MG63 (cell line): ENCODE measurements at regions not wholly inside any gene's neighbourhood (a gene's known extent, or its start where the extent isn't known, plus 50 kb on each side); places are given as distances from the start of the nearest gene placed in this dataset.
"Not testable (repeated sequence)": the region's sequence is repeated elsewhere in the genome, so short reads cannot be mapped to it uniquely, and the experiment has no call there.

Source experiments
- DNase-seq: peaks from one replicate; pipeline ENCODE4 v3.0.0-alpha.2; 2020
- H3K27me3 ChIP-seq: fragments of 250-450 bp; sonication (Bioruptor Pico); 2 replicates; pipeline ENCODE4 v1.5.1; 2020; ENCODE audit warnings: mild to moderate bottlenecking, moderate library complexity
- H3K36me3 ChIP-seq: fragments of 250-450 bp; sonication (Bioruptor Pico); 2 replicates; pipeline ENCODE4 v1.5.1; 2020; ENCODE audit warnings: mild to moderate bottlenecking, moderate library complexity
- H3K4me3 ChIP-seq: fragments of 250-450 bp; sonication (Bioruptor Pico); 2 replicates; pipeline ENCODE4 v1.5.1; 2020; ENCODE audit warnings: mild to moderate bottlenecking, moderate library complexity
- H3K9me3 ChIP-seq: fragments of 250-450 bp; sonication (Bioruptor Pico); 2 replicates; pipeline ENCODE4 v1.5.1; 2020; ENCODE audit warnings: mild to moderate bottlenecking, moderate library complexity

DNA sequence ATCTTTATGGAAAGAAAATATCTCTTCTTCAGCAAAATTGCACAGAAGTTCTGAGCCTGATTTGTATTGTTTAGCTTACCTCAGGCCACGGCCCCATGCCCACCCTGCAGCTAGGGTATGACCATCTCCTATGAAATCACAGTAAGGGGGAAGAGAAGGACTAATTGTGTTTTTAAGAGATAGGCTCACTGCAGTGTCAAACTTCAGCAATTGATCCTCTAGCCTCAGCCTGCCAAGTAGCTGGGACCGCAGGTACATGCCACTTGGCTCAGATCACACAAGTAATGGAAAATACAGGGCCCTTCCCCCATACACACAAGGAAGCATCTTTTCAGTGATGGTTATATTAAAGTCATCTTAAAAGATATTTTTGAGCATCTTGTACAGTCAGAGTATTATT, 60.0 kb downstream of the DMAC1 start:
- H3K4me3 ChIP-seq = no peak overlapping the region
- no peaks in the 10 kb centered on the region for H3K36me3 ChIP-seq
- no peaks in the 10 kb centered on the region for H3K9me3 ChIP-seq
- no peaks in the 10 kb centered on the region for H3K27me3 ChIP-seq
- no peak for DNase-seq

DNA sequence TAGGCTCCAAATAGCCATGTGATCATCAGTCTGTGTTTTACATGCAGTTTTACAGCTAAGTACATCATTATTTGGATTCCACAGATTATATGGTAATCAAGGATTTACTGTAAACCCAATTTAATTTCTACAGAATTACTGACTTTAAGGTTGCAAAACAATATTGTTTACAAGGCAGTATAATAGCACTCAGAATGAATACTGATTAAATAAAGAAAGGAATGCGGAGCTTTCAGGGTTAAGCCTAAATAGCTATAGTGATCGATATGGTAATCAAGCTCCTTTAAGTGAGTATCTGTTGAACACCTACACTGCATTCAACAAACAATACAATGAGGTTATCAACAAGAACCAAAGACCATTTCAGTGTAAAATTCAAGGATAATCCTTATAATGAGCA, 64.3 kb downstream of the DMAC1 start:
- DNase-seq = no peak
- Histone ChIP-seq H3K36me3 (no peaks in the 10 kb centered on the region), H3K4me3 (no peak overlapping the region), H3K27me3 (no peaks in the 10 kb centered on the region), H3K9me3 (no peaks in the 10 kb centered on the region)

DNA sequence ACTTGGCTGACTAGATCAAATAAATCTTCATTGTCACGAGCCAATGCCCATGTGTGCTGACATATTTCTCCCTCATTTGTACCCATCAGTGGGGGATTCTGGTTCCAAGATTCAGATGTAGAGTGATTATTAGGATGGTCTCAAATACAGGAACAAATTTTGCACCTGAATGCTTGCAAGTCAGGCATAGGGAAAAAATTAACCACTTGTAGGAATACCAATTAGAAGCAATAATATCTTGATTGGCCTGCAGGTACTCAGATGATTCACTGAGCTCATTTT, 69.5 kb downstream of the DMAC1 start:
- Histone ChIP-seq H3K36me3 (no peaks in the 10 kb centered on the region), H3K9me3 (no peaks in the 10 kb centered on the region), H3K27me3 (no peaks in the 10 kb centered on the region), H3K4me3 (no peak overlapping the region)
- DNase-seq = no peak

DNA sequence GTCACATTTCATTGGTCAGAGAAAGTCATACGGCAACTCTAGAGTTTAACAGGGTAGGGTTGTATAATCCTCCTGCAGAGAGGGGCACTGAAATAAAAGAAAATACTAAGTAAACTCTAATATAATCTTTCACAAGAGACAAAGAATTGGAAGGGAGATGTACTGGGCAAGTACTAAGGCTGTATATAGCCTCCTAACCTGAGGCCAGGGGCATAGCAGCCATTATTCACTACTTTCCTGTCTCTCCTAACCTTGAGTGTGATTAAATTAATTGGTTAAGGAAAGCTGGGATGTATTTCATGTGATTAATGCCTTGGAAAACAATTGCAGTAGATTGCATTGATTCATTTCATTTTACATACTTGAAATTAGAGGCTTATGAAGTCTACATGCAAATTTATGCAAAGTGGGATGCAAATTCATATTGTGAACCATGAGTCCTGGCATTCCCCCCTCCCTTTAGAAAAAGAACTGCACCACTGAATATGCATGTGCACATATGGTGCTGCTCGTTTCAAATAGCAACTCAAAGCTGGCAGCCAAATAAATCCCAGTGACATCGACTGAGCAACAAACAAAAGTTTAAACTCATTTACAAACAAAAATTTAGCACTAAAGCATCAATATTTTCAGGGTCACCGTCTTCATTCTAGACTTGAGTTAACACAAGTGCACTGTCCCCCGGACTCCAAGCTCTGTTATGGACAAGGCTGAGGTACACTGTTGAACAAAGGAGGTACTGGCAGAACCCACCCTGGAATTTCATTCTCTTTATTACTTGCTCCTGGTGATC, 70.0 kb downstream of the DMAC1 start:
- no peaks in the 10 kb centered on the region for H3K27me3 ChIP-seq
- H3K9me3 ChIP-seq = no peaks in the 10 kb centered on the region
- no peak for DNase-seq
- H3K36me3 ChIP-seq = no peaks in the 10 kb centered on the region
- H3K4me3 ChIP-seq = no peak overlapping the region

DNA sequence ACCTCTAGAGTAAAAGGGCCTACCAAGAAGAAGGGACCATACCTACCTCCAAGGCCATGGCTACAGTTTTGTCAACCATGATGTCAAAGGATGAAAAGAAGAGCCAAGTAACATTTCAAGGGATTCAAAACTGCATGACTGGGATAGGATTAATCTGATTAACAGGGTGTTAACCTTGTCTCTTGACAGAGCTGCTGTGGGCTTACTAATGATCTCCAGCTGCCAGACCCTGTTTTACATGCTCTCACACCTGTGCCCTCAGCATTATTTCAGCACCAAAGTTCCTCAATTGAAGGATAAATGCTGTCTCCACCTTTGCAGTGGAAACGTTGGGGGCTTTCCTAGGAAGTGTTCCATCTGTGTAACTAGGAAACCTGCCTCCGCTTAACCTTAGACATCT, 78.3 kb downstream of the DMAC1 start:
- DNase-seq = no peak
- Histone ChIP-seq H3K9me3 (no peaks in the 10 kb centered on the region), H3K4me3 (no peak overlapping the region), H3K27me3 (no peaks in the 10 kb centered on the region), H3K36me3 (no peaks in the 10 kb centered on the region)

DNA sequence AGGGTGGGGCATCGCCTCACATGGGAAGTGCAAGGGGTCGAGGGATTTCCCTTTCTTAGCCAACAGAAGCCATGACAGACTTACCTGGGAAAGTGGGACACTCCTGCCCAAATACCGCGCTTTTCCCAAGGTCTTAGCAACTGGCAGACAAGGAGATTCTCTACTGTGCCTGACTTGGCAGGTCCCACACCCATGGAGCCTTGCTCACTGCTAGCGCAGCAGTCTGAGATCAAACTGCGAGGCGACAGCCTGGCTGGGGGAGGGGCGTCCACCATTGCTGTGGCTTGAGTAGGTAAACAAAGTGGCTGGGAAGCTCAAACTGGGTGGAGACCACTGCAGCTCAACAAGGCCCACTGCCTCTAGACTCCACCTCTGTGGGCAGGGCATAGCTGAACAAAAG, 86.5 kb downstream of the DMAC1 start:
- H3K27me3 ChIP-seq, H3K36me3 ChIP-seq, H3K9me3 ChIP-seq, H3K4me3 ChIP-seq, DNase-seq: not testable (repeated sequence)

DNA sequence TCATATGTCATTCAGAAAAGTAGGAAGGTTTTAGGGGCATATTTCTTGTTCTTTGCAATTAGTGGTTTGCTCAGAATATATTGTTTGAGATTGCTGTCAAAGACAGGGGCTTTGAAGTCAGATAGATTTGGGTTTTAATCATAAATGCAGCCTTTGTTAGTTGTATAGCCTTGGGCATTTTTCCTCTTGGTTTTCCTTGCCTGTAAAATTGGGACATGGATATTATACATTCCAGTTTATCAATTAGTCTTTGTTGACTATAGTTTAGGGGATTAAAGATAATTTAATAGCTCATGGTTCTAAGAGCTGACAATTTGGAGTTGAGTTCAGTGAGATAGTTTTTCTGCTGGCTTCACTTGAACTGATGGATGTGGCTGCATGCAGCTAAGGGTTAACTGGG, 88.9 kb downstream of the DMAC1 start:
- no peak for DNase-seq

DNA sequence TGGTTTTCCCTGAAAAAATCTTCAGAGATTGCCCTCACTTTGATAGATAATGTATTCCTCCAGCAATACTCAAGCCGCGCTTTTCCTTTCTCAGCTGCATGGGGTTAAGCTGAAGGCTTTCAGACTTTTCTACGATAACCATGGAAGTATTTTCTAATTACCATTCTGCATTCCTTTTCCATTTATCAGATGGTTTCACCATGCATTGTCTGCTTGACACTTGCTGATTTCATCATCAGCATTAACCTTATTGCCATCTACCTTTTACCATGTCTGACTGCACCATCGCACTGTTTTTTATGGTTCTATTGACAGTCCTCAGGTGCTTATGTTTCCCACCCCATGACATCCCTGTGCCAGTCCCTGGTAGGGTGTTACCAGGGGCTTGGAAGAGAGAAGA, 91.6 kb downstream of the DMAC1 start:
- no peaks in the 10 kb centered on the region for H3K9me3 ChIP-seq
- no peak for DNase-seq
- no peaks in the 10 kb centered on the region for H3K27me3 ChIP-seq
- no peak overlapping the region for H3K4me3 ChIP-seq
- no peaks in the 10 kb centered on the region for H3K36me3 ChIP-seq

More for the DNA sequence above, 88.9 kb downstream of the DMAC1 start:
- Histone ChIP-seq H3K36me3 (no peaks in the 10 kb centered on the region), H3K4me3 (no peak overlapping the region), H3K27me3 (no peaks in the 10 kb centered on the region), H3K9me3 (no peaks in the 10 kb centered on the region)

DNA sequence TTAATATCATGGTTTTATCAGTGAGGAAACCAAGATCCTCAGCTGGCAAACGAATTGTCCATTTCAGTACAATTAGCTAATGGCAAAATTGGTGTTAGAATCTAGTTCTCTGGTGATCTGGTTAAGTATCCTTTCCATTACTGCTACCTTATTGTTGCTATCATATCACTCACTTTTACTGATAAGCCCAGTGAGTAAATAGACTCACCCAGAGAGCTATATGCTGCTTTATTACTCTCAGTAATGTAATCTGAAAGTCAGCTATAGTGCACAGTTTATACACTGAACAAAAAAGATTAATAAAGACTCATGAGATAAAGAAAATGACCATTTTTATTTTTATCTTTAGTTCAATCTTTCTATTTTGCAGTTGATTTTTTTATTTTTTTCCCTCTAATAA, 95.0 kb downstream of the DMAC1 start:
- H3K9me3 ChIP-seq = no peaks in the 10 kb centered on the region
- no peak for DNase-seq

DNA sequence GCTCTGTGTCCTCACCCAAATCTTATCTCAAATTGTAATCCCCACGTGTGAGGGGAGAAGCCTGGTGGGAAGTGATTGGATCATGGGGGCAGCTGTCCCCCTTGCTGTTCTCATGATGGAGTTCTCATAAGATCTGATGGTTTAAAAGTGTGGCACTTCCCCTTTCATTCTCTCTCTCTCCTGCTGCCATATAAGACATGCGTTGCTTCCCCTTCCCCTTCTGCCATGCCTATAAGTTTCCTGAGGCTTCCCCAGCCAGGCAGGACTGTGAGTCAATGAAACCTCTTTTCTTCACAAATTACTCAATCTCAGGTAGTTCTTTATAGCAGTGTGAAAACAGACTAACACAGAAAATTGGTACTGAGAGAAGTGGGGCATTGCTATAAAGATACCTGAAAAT, 107.7 kb downstream of the DMAC1 start:
- no peaks in the 10 kb centered on the region for H3K36me3 ChIP-seq
- no peak overlapping the region for H3K4me3 ChIP-seq
- DNase-seq = no peak
- no peaks in the 10 kb centered on the region for H3K27me3 ChIP-seq
- H3K9me3 ChIP-seq = no peaks in the 10 kb centered on the region

More for the DNA sequence above, 95.0 kb downstream of the DMAC1 start:
- no peaks in the 10 kb centered on the region for H3K36me3 ChIP-seq
- no peaks in the 10 kb centered on the region for H3K27me3 ChIP-seq
- no peak overlapping the region for H3K4me3 ChIP-seq

DNA sequence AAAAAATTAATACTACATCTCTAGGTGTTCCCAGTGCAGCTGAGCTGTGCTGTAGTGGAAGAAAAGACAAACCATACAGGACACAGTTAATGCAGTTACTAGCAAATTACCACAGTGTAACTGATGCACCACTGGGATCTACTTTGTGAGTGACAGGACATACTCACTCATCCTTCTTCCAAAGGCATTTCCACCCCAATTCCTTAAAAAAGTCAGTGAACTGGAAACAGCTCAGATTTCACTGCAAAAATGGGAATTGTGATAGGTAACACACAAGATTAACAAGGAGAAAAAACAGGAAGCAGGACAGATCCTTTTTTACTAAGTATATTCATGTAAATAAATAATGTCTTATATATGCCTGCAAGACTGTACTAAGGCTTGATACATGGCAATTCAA, 109.6 kb downstream of the DMAC1 start:
- no peak for DNase-seq
- H3K9me3 ChIP-seq = no peaks in the 10 kb centered on the region
- no peaks in the 10 kb centered on the region for H3K27me3 ChIP-seq
- H3K36me3 ChIP-seq = no peaks in the 10 kb centered on the region
- no peak overlapping the region for H3K4me3 ChIP-seq

DNA sequence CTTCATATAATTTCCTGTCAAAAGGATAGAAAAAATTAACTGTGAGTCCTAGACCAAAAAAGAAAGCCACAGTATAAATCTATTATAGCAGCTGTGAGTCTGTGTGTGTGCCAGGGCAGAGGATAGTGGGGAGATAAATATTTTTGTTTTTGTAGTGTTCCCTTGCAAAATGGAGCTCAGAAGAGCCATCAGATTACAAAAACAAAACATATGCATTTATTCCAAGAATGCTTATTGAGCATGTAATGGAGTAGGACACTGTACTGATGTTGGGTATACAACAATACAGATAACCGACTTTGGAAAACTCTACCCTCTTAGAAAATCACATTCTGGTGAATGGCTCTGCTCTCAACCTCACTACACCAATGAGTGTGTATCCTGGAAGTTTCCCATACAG, 111.0 kb downstream of the DMAC1 start:
- Histone ChIP-seq H3K27me3 (no peaks in the 10 kb centered on the region), H3K36me3 (no peaks in the 10 kb centered on the region), H3K4me3 (no peak overlapping the region), H3K9me3 (no peaks in the 10 kb centered on the region)
- no peak for DNase-seq

DNA sequence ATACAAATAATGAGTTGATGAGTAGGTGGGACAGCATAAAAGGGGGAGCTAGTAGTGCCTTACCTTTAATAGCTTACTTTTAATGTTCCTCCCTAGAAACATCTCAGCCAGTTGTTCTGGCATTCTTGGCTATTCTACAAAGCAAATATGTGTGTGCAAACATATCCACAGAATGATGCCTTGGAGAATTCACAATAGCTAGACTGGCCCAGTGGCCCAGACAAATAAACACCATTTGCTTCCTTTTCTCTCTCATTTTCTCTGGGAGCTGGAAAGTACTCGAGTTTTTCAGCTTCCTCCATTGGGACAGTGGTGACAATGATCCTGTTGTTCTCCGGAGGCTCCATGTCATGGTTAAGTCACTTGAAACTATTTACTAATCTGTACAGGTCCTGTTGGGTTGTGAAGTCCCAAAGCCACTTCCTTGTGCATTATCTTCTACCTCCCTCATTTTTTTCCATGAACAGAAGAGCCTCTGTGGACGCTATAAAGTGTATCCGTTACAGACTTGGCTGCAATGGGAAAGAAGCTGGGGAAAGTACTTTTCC, 122.9 kb downstream of the DMAC1 start:
- no peaks in the 10 kb centered on the region for H3K9me3 ChIP-seq
- DNase-seq = no peak
- H3K27me3 ChIP-seq = no peaks in the 10 kb centered on the region
- H3K36me3 ChIP-seq = no peaks in the 10 kb centered on the region
- no peak overlapping the region for H3K4me3 ChIP-seq

DNA sequence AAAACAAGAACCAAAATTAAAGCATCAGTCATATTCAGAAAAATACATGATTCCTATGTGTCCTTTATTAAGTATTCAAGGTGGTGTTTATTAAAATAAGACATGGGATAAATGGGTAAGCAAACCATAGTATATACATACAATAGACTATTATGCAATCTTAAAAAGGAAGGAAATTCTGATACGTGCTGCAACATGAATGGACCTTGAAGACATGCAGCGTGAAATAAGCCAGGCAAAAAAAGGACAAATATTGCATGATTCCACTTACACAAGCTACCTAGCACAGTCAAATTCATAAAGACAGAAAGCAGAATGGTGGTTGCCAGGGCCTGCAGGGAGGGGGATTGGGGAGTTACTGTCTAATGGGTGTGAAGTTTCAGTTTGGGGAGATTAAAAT, 127.7 kb downstream of the DMAC1 start:
- no peak for DNase-seq
- no peak overlapping the region for H3K4me3 ChIP-seq
- no peaks in the 10 kb centered on the region for H3K36me3 ChIP-seq
- H3K9me3 ChIP-seq = no peaks in the 10 kb centered on the region
- H3K27me3 ChIP-seq = no peaks in the 10 kb centered on the region

DNA sequence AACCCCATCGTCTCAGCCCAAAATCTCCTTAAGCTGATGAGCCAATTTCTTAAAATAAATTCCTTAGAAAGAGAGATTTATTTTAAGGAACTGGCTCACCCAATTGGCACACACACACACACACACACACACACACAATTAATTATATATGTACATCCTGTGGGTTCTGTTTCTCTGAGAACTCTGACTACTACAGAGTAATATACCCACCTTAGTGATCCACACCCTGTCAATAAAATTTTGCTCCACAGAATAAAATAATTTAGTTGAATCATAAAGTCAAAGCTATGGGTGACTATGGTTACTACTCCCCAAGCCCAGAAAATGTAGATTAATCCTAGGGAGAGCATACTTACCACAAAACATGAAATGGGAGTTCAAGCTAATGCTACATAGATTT, 131.0 kb downstream of the DMAC1 start:
- no peak for DNase-seq
- Histone ChIP-seq H3K4me3 (no peak overlapping the region), H3K9me3 (no peaks in the 10 kb centered on the region), H3K27me3 (no peaks in the 10 kb centered on the region), H3K36me3 (no peaks in the 10 kb centered on the region)

DNA sequence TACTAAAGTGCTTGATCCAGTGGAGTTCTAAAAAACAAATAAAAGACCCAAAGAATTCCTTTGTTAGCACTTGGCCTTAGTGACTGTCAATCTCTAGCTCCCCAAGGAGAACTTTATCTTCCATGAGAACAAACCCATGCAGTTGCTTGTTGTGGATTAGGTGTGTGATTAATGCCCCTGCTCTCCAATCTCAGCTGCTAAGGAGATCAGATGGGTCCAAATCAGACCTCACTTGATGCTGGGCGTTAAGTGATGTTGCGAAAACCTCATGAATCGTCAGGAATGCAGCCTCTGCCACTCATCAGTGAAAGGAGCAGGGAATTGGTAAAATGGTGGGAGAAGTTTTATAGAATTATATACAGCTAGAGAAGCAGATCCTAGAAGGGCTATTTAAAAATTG, 133.7 kb downstream of the DMAC1 start:
- Histone ChIP-seq H3K27me3 (no peaks in the 10 kb centered on the region), H3K9me3 (no peaks in the 10 kb centered on the region), H3K4me3 (no peak overlapping the region), H3K36me3 (no peaks in the 10 kb centered on the region)
- DNase-seq = no peak

DNA sequence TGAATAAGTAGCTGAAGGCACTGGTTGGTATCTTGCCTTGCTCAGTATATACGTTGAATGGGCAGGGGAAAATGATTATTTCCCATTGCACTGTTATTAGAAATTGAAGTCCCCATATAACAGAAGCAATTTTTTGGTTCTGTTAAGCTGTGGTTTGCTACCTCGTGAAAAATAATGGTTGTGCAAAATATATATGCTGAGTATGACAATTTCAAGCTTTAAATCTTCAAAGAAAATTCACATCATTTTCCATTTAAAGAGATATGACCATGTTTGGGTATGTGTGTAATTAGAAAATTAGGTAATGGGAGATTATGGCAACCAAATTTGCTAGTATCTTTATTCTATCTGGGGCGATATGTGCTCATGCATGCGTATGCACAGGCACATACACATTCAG, 139.8 kb downstream of the DMAC1 start:
- Histone ChIP-seq H3K27me3 (no peaks in the 10 kb centered on the region), H3K4me3 (no peak overlapping the region), H3K36me3 (no peaks in the 10 kb centered on the region), H3K9me3 (no peaks in the 10 kb centered on the region)
- no peak for DNase-seq

DNA sequence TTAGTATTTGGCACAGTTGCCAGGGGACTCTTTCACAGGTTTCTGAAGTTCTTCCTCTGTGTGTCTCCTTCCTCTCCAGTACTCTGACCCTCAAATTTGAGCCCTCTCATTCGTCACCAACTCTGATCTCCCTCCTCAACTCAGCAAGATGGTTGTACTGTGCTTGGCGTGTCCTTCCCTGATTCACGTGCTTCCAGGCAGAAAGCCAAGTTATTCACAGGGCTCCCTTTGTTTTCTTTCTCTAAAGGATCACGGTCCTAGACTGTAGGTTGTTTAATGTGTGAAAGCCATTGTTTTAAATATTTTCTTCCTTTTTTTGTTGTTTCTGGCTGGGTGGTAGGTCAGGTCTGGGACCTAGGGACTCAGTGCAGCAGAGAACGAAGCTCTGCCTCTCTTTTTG, 142.9 kb downstream of the DMAC1 start:
- no peak overlapping the region for H3K4me3 ChIP-seq
- DNase-seq = no peak
- no peaks in the 10 kb centered on the region for H3K36me3 ChIP-seq
- no peaks in the 10 kb centered on the region for H3K27me3 ChIP-seq
- no peaks in the 10 kb centered on the region for H3K9me3 ChIP-seq

DNA sequence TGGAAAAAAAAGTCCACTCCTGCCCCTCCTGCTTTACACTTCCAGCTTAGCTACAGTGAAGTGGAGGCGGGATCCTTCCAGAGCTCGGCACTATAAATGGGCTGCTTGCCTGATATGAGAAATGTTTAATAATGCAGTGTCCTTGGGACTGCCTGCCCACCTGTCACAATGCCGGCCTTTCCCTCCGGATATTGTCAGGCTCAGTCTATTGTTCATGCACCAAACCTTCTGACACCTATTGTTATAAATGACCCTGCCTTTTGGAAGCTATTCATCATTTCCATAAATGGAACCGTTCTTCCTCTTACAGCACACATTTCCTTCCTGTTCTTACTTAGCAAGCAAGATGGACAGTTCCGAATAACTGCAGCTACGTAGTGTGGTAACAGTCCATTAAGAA, 146.3 kb downstream of the DMAC1 start:
- no peaks in the 10 kb centered on the region for H3K9me3 ChIP-seq

More for the DNA sequence above, 146.3 kb downstream of the DMAC1 start:
- H3K4me3 ChIP-seq = no peak overlapping the region
- DNase-seq = no peak
- no peaks in the 10 kb centered on the region for H3K27me3 ChIP-seq
- no peaks in the 10 kb centered on the region for H3K36me3 ChIP-seq
